PFSK-1 (cell line): ENCODE measurements at regions not wholly inside any gene's neighbourhood (a gene's known extent, or its start where the extent isn't known, plus 50 kb on each side); places are given as distances from the start of the nearest gene placed in this dataset.

Source experiments
- FOXP2 ChIP-seq: optimal IDR thresholded peaks from 2 replicates; pipeline ENCODE3; 2011; ENCODE audit warnings: borderline replicate concordance, control low read depth, inconsistent platforms; ENCODE audit not compliant: insufficient read depth; ENCODE audit errors: extremely low read length, extremely low read depth
- POLR2AphosphoS5 ChIP-seq: IDR thresholded peaks from 2 replicates; pipeline ENCODE4 v1.6.1; 2012; ENCODE audit warnings: low read depth, mild to moderate bottlenecking, control low read depth, low read length, moderate library complexity
- SIN3A ChIP-seq: IDR thresholded peaks from 2 replicates; pipeline ENCODE4 v1.6.1; 2012; ENCODE audit warnings: mild to moderate bottlenecking, low read length, moderate library complexity, borderline replicate concordance; ENCODE audit not compliant: insufficient read depth
- TAF1 ChIP-seq: IDR thresholded peaks from 2 replicates; pipeline ENCODE4 v1.6.1; 2012; ENCODE audit warnings: low read length, control low read depth, borderline replicate concordance; ENCODE audit not compliant: insufficient read depth
- TF ChIP-seq, protein P1 (sequence below), 2 experiments: IDR thresholded peaks; 2 replicates each; pipeline versions ENCODE4 v1.6.1 to v1.8.0; 2011 to 2012; ENCODE audit warnings: low read depth in 2 of 2, low read length in 2 of 2, control low read depth in 1 of 2, inconsistent platforms in 1 of 2, mild to moderate bottlenecking in 1 of 2, moderate library complexity in 1 of 2; ENCODE audit not compliant: insufficient read depth in 1 of 2

DNA sequence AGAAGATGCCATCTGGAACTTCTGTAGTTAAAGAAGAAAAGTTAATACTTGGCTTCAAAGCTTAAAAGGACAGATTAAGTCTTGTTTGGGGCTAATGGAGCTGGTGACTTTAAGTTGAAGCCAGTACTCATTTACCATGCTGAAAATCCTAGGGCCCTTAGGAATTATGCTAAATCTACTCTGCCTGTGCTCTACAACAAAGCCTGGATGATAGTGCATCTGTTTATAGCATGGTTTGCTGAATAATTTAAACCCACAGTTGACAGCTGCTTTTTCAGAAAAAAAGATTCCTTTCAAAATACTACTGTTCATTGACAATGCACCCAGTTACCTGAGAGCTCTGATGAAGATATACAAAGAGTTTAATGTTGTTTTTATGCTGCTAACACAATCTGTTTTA, 393.5 kb downstream of the MAT2B start:
- TF ChIP-seq POLR2AphosphoS5 (no peak), SIN3A (no peak), FOXP2 (no peak), TAF1 (no peak)
- TF ChIP-seq, protein P1, sequence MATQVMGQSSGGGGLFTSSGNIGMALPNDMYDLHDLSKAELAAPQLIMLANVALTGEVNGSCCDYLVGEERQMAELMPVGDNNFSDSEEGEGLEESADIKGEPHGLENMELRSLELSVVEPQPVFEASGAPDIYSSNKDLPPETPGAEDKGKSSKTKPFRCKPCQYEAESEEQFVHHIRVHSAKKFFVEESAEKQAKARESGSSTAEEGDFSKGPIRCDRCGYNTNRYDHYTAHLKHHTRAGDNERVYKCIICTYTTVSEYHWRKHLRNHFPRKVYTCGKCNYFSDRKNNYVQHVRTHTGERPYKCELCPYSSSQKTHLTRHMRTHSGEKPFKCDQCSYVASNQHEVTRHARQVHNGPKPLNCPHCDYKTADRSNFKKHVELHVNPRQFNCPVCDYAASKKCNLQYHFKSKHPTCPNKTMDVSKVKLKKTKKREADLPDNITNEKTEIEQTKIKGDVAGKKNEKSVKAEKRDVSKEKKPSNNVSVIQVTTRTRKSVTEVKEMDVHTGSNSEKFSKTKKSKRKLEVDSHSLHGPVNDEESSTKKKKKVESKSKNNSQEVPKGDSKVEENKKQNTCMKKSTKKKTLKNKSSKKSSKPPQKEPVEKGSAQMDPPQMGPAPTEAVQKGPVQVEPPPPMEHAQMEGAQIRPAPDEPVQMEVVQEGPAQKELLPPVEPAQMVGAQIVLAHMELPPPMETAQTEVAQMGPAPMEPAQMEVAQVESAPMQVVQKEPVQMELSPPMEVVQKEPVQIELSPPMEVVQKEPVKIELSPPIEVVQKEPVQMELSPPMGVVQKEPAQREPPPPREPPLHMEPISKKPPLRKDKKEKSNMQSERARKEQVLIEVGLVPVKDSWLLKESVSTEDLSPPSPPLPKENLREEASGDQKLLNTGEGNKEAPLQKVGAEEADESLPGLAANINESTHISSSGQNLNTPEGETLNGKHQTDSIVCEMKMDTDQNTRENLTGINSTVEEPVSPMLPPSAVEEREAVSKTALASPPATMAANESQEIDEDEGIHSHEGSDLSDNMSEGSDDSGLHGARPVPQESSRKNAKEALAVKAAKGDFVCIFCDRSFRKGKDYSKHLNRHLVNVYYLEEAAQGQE (IDR thresholded peaks at IDR 0.05; ENCODE audit: insufficient read depth in 1 of 2, low read depth in 2 of 2, low read length in 2 of 2), result no peak

GRCh38 chr5:163908253-163908652, 402.8 kb downstream of the MAT2B start:
- TF ChIP-seq SIN3A (no peak), TAF1 (no peak), FOXP2 (no peak), POLR2AphosphoS5 (no peak)
- TF ChIP-seq, protein P1 (IDR thresholded peaks at IDR 0.05; ENCODE audit: insufficient read depth in 1 of 2, low read depth in 2 of 2, low read length in 2 of 2), result no peak

DNA sequence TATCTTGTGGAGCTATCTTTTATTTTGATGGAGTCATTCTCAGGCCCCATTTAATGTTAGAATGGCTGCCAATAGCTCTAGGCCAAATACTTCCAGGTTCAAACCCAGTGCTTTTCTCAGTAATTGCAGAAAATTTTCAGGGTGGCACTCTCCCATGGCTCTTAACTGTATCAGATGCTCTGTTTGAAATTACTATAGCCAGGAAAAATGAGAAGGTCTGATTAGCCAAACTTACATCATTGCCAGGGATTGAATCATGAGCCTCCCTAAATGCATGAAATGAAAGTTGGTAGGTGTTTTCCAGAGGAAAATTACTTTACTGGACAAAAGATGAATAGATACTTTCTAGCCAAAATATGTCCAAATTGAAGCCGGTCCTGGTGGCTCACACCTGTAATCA, 404.8 kb downstream of the MAT2B start:
- TF ChIP-seq FOXP2 (no peak), TAF1 (no peak), POLR2AphosphoS5 (no peak), SIN3A (no peak)
- TF ChIP-seq, protein P1 (IDR thresholded peaks at IDR 0.05; ENCODE audit: insufficient read depth in 1 of 2, low read depth in 2 of 2, low read length in 2 of 2), result no peak

- TF ChIP-seq, protein P1 (IDR thresholded peaks at IDR 0.05; ENCODE audit: insufficient read depth in 1 of 2, low read depth in 2 of 2, low read length in 2 of 2), result no peak
- no peak for TF ChIP-seq POLR2AphosphoS5
- TF ChIP-seq TAF1, result no peak
- no peak for TF ChIP-seq FOXP2
- TF ChIP-seq SIN3A, result no peak
Observed at GRCh38 chr5:163912046-163912445, 406.6 kb downstream of the MAT2B start.

DNA sequence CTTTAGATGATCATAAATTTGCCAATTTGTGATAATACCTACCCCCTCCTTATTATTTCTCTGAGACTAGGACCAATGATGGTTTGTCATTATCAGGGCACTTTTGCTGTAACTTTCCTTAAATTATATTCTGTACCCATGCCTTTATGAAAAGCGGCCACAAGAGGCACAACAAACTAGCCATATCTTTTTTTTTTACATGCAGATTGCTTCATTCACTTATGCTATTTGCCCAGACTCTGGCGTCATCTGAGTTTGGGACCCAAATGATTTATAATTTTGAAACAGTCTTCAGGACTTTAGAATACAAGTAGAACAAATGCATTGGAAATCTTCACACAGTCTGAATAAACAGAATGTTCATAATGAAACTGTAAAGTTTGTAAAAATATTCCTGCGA, 408.1 kb downstream of the MAT2B start:
- TF ChIP-seq, protein P1 (IDR thresholded peaks at IDR 0.05; ENCODE audit: insufficient read depth in 1 of 2, low read depth in 2 of 2, low read length in 2 of 2), result no peak
- TF ChIP-seq TAF1 (no peak), POLR2AphosphoS5 (no peak), SIN3A (no peak), FOXP2 (no peak)
